Left lobe of liver (tissue), 2 donors: ENCODE measurements at regions not wholly inside any gene's neighbourhood (a gene's known extent, or its start where the extent isn't known, plus 50 kb on each side); places are given as distances from the start of the nearest gene placed in this dataset.

Source experiments
- ATAC-seq: fragments of 200-7000 bp; cut with Tn5 transposase; one replicate; pipeline ENCODE4 v1.9.1; 2020; ENCODE audit warnings: mild to moderate bottlenecking, moderate library complexity
- DNase-seq: peaks from one replicate; pipeline ENCODE4 v3.0.0-alpha.2; 2020; ENCODE audit warnings: low spot score
- donor health status: DM: no; HTN: no; CAD: no; lungs with moderate emphysema.
- donor health status: DM: no; HTN: yes; CAD: no.

DNA sequence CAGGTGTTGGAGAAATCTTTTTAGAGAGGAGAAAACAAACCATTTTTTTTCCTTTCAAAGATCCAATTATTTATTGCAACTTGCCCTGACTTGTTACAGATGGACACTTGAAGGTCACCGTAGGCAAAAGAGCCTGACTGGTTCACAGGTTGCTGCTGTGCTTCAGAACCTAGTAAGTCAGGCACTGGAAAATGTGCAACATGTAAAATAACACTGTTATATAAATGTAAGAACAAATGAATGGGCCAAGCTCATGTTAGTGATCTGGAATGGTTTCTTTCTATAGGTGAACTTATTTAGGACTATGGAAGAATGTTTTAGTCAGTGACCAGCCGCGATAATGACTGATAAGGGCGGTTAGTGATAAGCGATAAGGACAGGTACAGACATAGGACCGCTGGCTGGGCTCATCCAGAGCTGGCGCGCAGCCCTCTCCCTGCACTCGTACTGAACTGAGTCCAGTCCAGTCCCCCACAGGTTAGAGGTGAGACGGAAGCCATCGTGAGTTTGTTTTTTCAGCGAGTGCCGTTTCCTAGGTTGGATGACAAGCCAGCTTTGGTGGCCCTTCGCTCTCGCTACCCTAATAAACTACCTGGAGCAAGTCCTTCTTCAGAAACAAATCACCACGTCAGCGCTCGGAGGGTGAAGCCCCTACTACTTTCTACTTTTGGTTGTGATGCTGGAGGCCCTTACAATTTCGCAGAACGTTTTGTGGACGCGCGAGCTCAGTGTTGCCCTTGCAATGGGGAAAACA is 94.4 kb upstream of the PRDM1 start:
- ATAC-seq = peak; percentile 73
- DNase-seq = peak; percentile 69

- no peak for DNase-seq
- no peak for ATAC-seq
Measured at GRCh38 chr6:105990151-105990550, 96.0 kb upstream of the PRDM1 start.

GRCh38 chr6:105988812-105989577 is 97.1 kb upstream of the PRDM1 start:
- DNase-seq (no peak), ATAC-seq (no peak)

- DNase-seq (no peak), ATAC-seq (no peak)
Measured at GRCh38 chr6:105988321-105988720, 97.8 kb upstream of the PRDM1 start.

GRCh38 chr6:105987516-105987915 is 98.6 kb upstream of the PRDM1 start:
- no peak for DNase-seq
- no peak for ATAC-seq

DNA sequence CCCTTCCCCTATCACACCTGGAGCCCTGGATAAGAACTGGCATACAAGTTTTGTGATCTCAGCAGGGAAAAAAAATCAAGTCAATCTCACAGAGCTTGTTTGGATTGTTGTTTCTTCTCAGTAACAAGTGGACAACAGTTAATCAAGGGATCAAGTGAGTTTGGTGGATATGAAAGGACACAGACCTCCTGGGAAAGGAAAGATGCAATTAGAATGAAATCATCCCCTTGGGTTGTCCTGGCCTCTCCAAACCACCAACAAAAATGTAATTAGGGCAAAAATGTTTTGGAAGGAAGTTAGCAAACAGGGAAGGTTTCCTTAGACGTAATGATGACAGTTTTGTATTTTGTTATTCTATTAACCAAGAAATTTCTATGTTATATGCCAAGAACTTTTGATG is 99.1 kb upstream of the PRDM1 start:
- DNase-seq = no peak
- no peak for ATAC-seq

- DNase-seq = no peak
- ATAC-seq = peak; percentile 29
Measured at GRCh38 chr6:105985816-105986632, 100.1 kb upstream of the PRDM1 start.

GRCh38 chr6:105985098-105985815 is 100.9 kb upstream of the PRDM1 start:
- peak; percentile 27 for ATAC-seq

DNA sequence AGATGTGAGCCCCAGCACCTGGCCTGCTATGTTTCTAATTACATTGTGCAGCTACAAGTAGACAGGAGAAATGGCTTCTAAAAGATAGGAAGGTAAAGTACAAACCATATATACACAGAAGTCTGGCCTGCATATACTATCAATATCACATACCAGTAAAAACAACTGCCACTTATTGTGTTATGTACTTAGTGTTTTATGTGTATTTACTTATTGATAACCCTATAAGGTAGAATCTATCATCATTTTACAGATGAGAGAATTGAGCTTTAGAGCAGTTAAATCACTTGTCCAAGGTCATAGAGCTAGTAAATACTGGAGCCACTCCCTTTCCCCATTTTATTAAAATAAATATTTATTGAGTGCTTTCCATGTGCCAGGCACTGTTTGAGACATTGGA is 102.4 kb upstream of the PRDM1 start:
- ATAC-seq = no peak

More at GRCh38 chr6:105985098-105985815, 100.9 kb upstream of the PRDM1 start:
- DNase-seq = no peak

DNA sequence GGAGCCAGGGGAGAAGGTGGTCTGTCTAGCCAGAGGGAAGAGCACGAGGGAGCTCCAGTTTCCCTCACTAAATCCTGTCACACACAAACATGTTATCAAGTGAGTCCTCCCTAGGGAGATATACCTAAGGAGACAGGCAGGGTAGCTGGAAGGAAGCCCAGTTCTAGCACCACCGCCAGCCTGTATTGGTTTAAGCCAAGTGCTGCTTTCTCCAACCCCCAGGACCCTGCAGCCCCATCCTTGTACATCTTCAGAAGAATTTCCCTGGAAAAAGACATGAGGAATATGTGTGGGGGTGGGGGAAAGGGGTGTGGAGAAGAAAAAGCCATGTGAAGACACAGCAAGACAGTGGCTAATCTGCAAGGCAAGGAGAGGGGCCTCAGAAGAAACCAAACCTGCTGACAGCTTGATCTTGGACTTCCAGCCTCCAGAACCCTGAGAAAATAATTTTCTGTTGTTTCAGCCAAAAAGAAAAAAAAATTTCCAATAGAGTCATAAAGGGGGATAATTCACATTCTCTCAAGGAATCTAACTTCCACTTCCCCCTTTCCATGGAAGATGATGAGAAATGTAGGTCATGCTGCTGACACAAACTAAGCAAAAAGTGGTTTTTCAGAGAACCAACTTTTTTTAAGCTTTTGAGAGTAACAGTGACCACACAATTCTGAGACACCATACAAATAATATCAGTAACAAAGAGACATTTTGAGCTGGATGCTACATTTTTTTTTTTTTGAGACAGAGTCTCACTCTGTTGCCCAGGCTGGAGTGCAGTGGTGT is 103.2 kb upstream of the PRDM1 start:
- DNase-seq = no peak
- ATAC-seq = no peak

More for the DNA sequence above, 102.4 kb upstream of the PRDM1 start:
- no peak for DNase-seq

GRCh38 chr6:105981888-105982358 is 104.2 kb upstream of the PRDM1 start:
- ATAC-seq (no peak), DNase-seq (no peak)

DNA sequence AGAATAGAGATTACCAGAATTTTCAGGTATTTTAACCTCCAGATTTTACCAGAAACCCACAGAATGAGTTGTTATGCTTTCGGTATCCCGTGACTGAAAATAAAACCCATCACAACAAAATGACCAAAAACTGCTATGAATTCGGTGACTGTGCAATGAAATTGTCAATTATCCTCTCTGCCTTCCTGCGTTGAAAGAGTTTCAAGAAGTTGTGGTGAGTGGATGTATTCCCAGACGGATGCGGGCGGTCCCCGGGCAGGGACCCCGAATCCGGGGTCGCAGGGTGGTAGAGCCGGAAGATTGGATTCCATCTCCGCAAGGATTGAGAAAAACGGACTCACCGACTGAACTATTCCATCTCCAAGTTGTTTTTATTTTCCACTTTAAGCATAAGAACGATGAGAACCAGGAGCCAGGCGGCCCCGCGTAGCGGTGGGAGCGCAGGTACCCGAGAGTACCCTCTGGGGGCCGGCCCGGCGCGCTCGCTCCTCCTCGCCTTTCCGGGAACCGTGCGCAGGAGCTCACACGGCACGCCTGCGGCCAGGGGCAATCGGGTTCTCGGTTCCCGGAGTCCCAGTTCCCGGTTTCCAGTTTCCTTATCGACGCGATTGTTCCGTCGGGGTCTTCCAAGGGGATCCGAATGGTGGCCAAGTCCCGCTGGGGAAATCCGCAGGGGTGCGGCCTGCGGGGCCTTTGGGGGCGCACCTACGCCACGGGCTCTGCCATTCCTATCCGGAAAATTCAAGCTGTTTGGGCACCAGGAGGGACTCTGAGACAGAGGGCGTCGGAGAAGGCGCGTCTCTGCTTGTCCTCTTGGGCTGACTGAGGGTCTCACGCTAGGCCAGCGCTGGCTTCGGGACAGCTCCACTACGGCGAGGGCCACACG is 104.9 kb upstream of the PRDM1 start:
- peak; percentile 19 for ATAC-seq
- no peak for DNase-seq

DNA sequence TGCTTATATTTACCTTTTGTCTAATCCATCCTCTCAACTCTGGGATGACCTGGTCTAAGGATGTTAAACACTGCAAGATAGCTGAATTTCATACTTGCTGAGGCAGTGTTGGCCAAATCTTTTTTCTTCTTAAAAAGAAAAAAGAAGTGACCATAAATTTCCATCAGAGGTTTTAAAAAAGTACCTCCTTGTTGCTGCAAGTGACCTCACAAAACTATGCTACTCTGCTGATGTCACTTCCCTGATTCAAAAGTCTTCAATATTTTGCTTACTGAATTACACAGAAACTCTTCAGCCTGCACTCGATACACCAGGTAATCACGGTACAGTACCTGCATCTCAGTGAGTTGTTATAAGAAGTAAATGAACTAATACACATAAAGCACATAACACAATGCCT is 107.2 kb upstream of the PRDM1 start:
- ATAC-seq (no peak), DNase-seq (no peak)

DNA sequence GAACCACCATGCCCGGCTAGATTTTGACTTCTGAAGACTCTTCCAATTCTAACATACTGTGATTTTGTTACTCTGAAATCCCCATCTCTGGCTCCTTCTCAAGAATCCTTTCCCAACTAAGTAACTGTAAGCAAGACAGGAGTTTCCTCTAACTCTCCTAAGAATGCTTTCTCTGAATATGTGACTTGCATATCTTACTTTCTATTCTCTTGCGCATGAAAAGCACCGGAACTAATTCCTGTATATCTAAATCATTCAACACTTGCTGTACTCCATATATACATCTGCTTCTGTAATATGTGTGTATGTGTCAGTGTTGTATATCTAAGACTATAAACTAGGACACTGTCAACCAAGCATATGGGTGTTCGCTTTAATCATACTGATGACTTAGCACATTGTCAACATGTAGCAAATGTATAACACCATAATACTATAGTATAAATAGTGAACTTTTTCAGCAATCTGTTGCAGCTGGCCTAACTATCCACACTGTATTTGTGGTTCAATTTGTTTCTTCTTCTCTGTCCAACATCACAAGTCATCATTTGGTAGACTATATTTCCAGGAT is 108.1 kb upstream of the PRDM1 start:
- DNase-seq (no peak), ATAC-seq (no peak)

GRCh38 chr6:105974986-105975385 is 111.2 kb upstream of the PRDM1 start:
- no peak for DNase-seq

DNA sequence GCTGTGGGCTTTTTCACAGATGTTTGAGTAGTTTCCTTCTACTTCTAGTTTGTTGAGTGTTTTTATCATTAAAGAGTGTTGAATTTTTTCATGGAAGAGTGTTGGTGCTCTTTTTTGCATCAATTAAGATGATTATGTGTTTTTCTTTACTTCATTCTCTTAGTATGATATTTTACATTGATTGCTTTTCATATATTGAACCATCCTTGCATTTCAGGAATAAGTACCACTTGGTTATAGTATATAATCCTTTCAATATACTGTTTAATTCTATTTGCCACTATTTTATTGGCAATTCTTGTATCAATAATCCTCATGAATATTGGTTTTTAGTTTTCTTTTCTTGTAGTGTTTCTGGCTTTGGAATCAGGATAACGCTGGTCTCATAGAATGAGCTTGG is 113.7 kb upstream of the PRDM1 start:
- ATAC-seq (no peak), DNase-seq (no peak)

More at GRCh38 chr6:105974986-105975385, 111.2 kb upstream of the PRDM1 start:
- no peak for ATAC-seq

DNA sequence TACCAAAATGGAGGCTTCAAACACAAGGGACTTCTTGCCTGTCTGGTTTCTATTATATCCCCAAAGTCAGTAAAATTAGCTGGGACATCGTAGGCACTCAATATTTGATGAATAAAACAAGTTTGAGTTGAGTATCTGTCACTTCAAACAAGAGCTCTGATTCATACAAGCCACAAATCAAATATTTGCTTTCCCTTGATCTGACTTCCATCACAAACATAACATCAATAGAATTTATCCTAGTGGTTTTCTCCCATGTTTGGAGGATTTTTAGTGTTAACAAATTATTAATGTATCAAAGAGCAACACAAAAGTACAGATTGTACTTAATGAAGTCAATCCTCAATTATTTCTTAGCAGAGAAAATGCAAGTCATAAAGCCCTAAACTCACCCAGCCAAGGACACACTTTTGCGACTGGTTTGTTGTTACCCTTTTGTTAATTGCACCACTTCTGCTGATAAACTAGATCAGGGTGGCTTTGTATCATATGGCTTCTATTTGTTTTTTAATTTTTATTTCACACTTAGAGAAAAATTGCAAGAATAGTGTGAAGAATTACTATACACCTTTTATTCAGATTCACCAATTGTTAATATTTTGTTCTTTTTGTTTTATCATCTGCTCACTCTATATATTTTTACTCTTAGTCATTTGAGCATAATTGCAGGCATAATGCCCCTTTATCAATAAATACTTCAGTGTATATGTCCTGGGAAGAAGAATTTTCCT is 117.4 kb upstream of the PRDM1 start:
- ATAC-seq (no peak), DNase-seq (no peak)
